Keratinocyte (primary cell): ENCODE measurements at regions not wholly inside any gene's neighbourhood (a gene's known extent, or its start where the extent isn't known, plus 50 kb on each side); places are given as distances from the start of the nearest gene placed in this dataset.

Experiments used
- CTCF ChIP-seq, 3 experiments: IDR thresholded peaks in 1 of 3; conservative IDR thresholded peaks in 1 of 3; optimal IDR thresholded peaks in 1 of 3; 2 replicates in 2 of 3; 3 replicates in 1 of 3; pipeline versions ENCODE3 to v1.5.1; 2011; ENCODE audit warnings: low read length in 3 of 3, mild to moderate bottlenecking in 3 of 3, moderate library complexity in 2 of 3, control low read depth in 1 of 3, inconsistent platforms in 1 of 3; ENCODE audit not compliant: insufficient read depth in 2 of 3; ENCODE audit errors: extremely low read depth in 1 of 3
- EZH2 ChIP-seq: IDR thresholded peaks from one replicate; pipeline ENCODE4 v1.6.1; 2012; ENCODE audit warnings: inconsistent platforms, mild to moderate bottlenecking, low read length, moderate library complexity

- TF ChIP-seq CTCF (optimal IDR thresholded peaks at IDR 0.05 in 1 of 3, IDR thresholded peaks at IDR 0.05 in 1 of 3, conservative IDR thresholded peaks at IDR 0.05 in 1 of 3; ENCODE audit: extremely low read depth in 1 of 3, insufficient read depth in 2 of 3, low read length in 3 of 3) (no peak), EZH2 (no peak)
Observed at GRCh38 chr7:12812111-12812510, 124.7 kb downstream of the ARL4A start.
